AG09309 (cell line): ENCODE measurements at regions not wholly inside any gene's neighbourhood (a gene's known extent, or its start where the extent isn't known, plus 50 kb on each side); places are given as distances from the start of the nearest gene placed in this dataset.

Source experiments
- DNase-seq: peaks from one replicate; pipeline ENCODE4 v3.0.0-alpha.2; 2010; ENCODE audit warnings: low read depth
- H3K4me3 ChIP-seq: 2 replicates; pipeline ENCODE4 v1.5.1; 2011; ENCODE audit warnings: mild to moderate bottlenecking, low read depth, low read length, moderate library complexity; ENCODE audit not compliant: control insufficient read depth
- TF ChIP-seq, protein P1 (sequence below): IDR thresholded peaks from 2 replicates; pipeline ENCODE4 v1.5.1; 2011; ENCODE audit warnings: mild to moderate bottlenecking, low read depth, low read length, inconsistent platforms; ENCODE audit not compliant: insufficient read depth, control insufficient read depth; ENCODE audit errors: missing control alignments

DNA sequence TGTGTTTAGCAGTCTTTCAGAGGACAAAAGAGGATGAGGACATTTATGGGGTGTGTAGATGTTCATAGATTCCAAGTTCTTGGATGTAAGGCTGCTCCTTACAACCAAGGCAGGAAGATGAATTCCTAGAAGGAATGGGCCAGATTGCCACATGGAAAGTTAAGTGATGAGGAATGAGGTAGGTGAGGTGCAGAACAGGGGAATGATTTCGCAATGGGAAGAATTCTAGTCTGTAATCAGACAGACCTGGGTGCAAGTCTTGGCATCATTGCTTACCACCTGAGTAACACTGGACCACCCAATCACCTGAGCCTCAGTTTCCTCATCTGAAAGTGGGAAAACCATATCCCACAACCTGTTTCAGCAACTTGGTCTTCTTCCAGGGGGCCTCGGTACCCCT lies 174.9 kb downstream of the IER5 start:
- TF ChIP-seq, protein P1, sequence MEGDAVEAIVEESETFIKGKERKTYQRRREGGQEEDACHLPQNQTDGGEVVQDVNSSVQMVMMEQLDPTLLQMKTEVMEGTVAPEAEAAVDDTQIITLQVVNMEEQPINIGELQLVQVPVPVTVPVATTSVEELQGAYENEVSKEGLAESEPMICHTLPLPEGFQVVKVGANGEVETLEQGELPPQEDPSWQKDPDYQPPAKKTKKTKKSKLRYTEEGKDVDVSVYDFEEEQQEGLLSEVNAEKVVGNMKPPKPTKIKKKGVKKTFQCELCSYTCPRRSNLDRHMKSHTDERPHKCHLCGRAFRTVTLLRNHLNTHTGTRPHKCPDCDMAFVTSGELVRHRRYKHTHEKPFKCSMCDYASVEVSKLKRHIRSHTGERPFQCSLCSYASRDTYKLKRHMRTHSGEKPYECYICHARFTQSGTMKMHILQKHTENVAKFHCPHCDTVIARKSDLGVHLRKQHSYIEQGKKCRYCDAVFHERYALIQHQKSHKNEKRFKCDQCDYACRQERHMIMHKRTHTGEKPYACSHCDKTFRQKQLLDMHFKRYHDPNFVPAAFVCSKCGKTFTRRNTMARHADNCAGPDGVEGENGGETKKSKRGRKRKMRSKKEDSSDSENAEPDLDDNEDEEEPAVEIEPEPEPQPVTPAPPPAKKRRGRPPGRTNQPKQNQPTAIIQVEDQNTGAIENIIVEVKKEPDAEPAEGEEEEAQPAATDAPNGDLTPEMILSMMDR: no peak

DNA sequence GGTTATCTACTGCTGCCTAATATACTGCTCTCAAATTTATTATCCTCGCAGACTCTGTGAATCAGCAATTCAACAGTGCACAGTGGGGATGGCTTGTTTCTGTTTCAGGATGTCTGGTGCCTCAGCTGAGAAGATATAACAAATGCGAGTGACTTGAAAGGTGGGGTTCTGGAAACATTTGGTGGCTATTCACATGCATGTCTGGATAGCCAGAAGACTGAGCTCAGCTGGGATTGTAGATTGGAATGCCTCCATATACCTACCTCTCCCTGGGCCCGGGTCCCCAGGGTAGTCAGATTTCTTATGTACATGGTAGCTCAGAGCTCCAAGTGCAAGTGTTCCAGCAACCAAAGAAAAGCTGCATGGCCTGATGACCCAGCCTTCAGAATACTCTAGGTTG lies 176.3 kb downstream of the IER5 start:
- H3K4me3 ChIP-seq: no peak overlapping the region

More for the DNA sequence above, 174.9 kb downstream of the IER5 start:
- DNase-seq: no peak
- H3K4me3 ChIP-seq: no peak overlapping the region

DNA sequence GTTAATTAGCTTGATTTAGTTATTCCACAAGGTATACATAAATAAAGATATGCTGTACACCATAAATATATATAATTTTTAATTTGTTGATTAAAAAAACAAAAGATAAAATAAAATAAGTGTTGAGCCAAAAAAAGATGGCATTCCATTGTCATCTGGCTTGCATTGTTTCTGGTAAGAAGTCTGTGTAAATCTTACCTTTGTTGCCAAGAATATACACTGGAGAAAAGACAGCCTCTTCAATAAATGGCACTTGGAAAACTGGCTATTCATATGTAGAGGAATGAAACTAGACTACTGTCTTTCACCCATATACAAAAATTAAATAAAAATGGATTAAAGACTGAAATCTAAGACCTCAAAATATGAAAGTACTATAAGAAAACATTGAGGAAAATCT lies 196.5 kb downstream of the IER5 start:
- TF ChIP-seq, protein P1: no peak
- H3K4me3 ChIP-seq: no peak overlapping the region
- DNase-seq: no peak

More for the DNA sequence above, 176.3 kb downstream of the IER5 start:
- TF ChIP-seq, protein P1: no peak
- no peak for DNase-seq

DNA sequence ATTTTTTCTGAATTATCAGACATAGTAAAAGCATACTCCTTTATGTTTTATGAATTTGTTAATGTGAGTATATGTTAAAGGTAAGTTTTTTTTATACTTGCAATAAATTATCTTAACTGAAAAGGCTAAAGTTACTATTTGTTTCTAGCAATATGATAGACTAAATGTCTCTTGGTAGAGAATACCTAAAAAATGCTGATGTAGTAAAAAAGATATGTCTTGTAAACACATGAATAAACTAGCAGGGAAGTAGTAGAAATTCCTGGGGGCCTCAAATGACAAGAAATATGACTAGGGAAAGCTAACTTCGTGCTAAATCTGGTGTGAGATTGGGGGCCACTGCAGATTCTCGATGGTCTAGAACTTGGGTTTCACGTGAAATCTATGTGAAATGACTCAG lies 188.1 kb upstream of the CACNA1E start:
- no peak overlapping the region for H3K4me3 ChIP-seq
- TF ChIP-seq, protein P1: no peak
- no peak for DNase-seq

DNA sequence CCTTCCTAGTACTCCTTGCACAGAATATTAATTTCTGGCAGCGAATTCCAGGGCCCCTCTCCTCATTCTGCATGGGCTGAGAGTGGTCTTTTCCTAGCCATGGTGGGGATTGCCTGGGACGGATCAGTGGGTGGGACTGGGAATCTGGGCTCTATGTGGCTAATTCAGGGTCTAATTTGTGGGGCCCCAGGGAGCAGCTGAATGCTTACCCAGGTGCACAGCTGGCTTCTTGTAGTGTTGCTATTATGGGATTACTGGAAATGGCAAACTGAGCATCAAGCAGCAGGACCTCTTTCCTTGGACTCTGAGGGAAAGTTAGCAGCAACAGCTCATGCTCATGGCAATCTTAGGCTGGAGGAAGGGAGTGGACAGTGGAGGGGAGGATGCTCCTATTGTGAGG lies 187.1 kb upstream of the CACNA1E start:
- no peak overlapping the region for H3K4me3 ChIP-seq
- TF ChIP-seq, protein P1: no peak
- DNase-seq: no peak

DNA sequence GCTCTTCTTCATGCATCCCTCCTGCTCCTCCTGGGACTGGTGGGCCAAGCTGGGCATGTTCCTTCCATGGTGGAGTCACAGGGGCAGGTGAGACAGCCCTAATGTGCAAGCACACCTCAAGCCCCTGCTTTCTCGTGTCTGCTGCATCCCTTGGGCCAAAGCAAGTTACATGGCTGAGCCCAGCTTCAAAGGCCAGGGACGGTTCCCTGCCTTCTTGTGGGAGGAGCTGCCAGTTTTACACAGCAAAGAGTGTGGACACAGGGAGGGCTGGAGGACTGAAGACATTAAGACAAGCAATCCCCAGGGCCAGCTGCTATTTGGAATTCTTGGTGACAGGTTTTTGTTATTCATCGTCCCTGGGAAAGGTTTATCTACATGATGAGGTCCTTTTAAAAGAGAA lies 175.2 kb upstream of the CACNA1E start:
- no peak overlapping the region for H3K4me3 ChIP-seq
- DNase-seq: no peak
- TF ChIP-seq, protein P1: no peak

DNA sequence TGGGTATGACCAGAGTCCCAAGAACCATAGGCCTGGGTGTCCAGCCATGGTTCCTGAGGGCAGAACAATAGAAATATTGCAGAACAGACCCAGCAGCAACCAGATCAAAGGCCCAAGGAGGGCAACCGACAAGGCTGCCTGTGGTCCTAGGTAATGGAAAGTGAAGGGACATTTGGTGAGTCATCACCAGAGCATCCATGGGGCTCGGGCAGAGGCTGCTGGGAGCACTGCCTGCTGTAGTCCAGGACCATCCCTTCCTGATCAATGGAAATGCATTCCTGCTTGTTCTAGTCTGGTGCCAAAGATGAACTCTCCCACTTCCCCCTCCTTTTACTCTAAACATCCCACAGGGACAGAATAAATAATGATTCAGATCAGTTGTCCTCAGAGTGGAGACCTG lies 172.8 kb upstream of the CACNA1E start:
- H3K4me3 ChIP-seq: no peak overlapping the region
- TF ChIP-seq, protein P1: no peak
- no peak for DNase-seq
